ENCODE measurements at regions not wholly inside any gene's neighbourhood (a gene's known extent, or its start where the extent isn't known, plus 50 kb on each side); places are given as distances from the start of the nearest gene placed in this dataset.

- no peak for DNase-seq (ENCODE audit: low read depth)
Measured at GRCh38 chr11:26093206-26093605, 238.7 kb upstream of the ANO3 start.

GRCh38 chr11:26095340-26095739 lies 236.6 kb upstream of the ANO3 start:
- DNase-seq (ENCODE audit: low read depth): no peak

- DNase-seq (ENCODE audit: low read depth): no peak
Measured at GRCh38 chr11:26096451-26096850, 235.5 kb upstream of the ANO3 start.

- DNase-seq (ENCODE audit: low read depth): no peak
Measured at GRCh38 chr11:26102325-26102724, 229.6 kb upstream of the ANO3 start.

- no peak for DNase-seq (ENCODE audit: low read depth)
Measured at GRCh38 chr11:26105762-26106423, 226.0 kb upstream of the ANO3 start.

DNA sequence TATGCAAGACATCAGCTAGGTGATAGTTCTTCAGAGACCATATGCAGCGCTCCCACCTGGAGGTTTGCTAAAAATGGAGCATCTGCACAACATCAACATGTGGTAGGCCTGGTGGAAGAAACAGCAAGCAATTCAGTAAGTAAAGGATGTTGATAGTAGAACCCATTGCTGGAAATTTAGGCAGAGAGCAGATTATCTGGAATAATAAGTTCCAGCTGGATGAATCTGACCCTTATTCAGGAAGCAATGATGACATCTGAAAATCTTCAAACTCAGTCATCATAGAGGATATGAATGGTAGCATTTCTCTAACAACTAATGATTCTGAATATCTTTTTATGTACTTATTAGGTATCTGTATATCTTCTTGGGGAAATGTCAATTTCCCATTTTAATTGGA lies 225.2 kb upstream of the ANO3 start:
- DNase-seq (ENCODE audit: low read depth): no peak

DNA sequence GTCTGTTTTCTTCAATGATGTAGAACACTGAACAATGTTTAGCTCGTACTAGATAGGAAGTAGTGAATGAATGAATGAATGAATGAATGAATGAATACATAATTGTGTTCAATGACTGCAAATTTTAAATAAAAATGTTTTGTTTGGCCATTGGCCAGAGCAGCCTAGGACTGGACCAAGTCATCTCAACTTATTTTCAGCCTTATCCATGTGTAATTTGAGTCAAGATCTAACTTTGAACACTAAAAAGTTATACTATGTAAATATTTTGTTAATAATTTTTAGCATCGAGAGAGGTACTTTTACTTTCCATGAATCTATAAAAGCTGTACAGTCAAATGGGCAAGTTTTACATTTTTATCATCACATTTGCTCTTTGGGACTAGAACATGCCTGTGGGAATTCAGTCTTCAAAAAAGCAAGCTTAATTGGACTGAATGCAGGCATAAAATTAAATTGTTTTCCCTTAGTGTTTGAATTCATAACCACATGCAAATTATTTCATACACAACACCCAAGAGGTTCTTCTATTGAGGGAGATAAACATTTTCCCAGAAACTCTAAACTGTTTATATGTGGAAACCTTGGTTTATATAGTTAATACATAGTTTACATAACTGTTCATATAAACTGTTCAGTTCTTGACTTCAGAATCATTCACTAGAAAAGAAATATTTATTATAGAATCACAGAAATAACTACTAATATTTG lies 222.1 kb upstream of the ANO3 start:
- DNase-seq (ENCODE audit: low read depth): no peak

DNA sequence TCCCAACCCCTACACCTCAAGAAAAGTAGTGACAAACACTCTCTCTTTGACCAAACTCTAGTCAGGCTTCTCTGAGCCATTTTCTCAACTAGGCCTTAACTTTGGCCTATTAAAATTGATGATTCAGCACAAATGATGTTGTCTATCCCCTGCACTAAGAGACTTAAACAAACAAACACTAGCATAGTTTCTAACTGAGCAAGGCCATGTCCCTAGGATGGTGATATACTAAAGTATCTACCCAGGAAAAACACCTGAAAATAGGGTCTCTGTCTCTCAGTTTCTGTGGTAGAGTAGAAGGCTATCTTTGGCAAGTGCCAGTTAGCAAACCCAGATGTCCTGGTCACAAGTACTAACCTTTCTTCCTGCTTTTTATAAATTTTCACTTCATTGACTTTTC lies 219.7 kb upstream of the ANO3 start:
- no peak for DNase-seq (ENCODE audit: low read depth)

- DNase-seq (ENCODE audit: low read depth): no peak
Measured at GRCh38 chr11:26121466-26121865, 210.5 kb upstream of the ANO3 start.

DNA sequence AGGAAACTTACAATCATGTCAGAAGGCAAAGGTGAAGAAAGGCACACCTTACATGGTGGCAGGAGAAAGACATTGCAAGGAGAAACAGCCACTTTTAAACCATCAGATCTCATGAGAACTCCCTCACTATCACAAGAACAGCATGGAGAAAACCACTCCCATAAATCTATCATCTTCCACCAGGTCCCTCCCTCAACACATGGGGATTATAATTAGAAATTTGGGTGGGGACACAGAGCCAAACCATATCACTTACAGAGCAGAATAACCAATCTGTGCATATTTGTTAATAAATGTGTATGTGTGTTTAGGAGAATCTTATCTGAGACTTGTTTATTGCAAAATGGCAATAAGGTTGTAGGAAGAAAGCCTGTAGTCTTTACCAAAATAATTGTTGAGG lies 205.2 kb upstream of the ANO3 start:
- no peak for DNase-seq (ENCODE audit: low read depth)

GRCh38 chr11:26127336-26127735 lies 204.6 kb upstream of the ANO3 start:
- no peak for DNase-seq (ENCODE audit: low read depth)

- no peak for DNase-seq (ENCODE audit: low read depth)
Measured at GRCh38 chr11:26131406-26131805, 200.5 kb upstream of the ANO3 start.

GRCh38 chr11:26134053-26134452 lies 197.9 kb upstream of the ANO3 start:
- DNase-seq (ENCODE audit: low read depth): no peak

GRCh38 chr11:26134481-26135355 lies 197.2 kb upstream of the ANO3 start:
- no peak for DNase-seq (ENCODE audit: low read depth)

DNA sequence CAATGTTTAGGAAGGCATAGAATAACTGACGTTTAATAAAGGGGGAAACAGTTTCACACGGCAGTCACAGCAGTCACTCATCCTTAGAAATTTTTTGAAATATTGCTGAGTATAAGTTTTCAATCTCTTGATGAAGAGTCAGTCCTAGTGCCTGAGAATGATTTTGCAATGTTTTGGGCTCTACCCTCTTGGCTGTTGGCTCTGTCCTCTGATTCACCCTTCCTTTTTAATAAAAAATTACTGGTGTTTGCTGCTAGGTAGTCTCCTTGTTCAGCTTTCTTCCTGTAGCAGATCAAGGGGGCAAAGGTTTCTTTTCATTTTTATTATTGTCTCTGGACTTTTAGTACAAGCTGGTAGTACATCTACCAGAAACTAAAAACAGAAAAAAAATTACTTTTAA lies 194.3 kb upstream of the ANO3 start:
- DNase-seq (ENCODE audit: low read depth): no peak

GRCh38 chr11:26142891-26143290 lies 189.0 kb upstream of the ANO3 start:
- no peak for DNase-seq (ENCODE audit: low read depth)

DNA sequence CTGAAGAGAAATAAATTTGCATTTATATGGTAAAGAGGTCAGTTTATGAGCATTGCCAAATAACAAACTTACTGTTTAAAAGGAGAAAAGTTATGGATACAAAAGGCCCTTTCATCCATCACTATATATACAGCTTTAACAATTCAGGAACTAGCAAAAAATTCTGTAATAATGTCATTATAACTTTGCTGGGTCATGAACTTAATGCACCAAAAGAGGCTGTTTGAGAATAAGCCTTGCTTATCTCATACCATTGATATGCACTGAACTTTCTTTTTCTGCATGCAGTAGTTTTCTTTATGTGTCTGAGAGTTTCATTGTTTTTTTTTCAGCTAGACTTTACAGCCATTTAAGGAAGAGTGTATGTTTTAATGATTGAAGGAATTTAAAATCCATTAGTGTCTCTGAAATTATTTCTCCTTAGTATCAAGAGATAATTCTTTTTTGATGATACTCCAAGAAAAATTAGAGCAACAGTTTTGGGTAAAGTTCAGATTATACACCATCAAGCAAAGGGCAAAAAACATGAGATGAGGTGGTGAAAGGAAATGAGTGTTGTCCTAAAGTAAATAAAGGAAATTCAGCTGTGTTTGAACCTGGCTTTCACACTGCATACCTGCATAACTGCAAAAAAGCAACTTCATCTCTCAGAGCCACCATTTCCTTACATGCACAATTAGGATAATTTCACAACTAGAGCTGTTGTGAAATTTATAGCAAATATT lies 188.2 kb upstream of the ANO3 start:
- DNase-seq (ENCODE audit: low read depth): no peak

GRCh38 chr11:26144291-26144690 lies 187.6 kb upstream of the ANO3 start:
- DNase-seq (ENCODE audit: low read depth): no peak

- DNase-seq (ENCODE audit: low read depth): no peak
Measured at GRCh38 chr11:26144911-26145310, 187.0 kb upstream of the ANO3 start.

GRCh38 chr11:26149585-26149984 lies 182.3 kb upstream of the ANO3 start:
- DNase-seq (ENCODE audit: low read depth): no peak

DNA sequence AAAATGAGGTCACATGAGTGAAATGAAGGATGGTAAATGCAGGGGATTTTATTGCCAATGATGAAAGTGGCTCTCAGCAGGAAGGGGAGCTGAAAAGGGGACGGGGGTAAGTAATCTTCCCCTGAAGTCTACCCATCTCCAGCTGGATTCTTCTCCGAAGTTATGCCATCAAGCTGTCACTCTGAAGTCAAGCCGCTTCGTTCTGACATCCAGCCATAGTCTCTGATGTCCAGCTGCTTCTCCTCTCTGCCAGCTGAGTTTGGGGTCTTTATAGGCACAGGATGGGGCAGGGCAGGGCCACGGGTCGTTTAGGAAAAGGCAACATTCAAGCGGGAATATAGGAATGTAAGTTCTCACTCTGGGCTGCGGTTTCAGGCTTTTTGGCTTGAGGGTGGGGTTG lies 181.9 kb upstream of the ANO3 start:
- no peak for DNase-seq (ENCODE audit: low read depth)

- DNase-seq (ENCODE audit: low read depth): no peak
Measured at GRCh38 chr11:26158251-26158650, 173.7 kb upstream of the ANO3 start.
